ENCODE measurements at regions not wholly inside any gene's neighbourhood (a gene's known extent, or its start where the extent isn't known, plus 50 kb on each side); places are given as distances from the start of the nearest gene placed in this dataset.

DNA sequence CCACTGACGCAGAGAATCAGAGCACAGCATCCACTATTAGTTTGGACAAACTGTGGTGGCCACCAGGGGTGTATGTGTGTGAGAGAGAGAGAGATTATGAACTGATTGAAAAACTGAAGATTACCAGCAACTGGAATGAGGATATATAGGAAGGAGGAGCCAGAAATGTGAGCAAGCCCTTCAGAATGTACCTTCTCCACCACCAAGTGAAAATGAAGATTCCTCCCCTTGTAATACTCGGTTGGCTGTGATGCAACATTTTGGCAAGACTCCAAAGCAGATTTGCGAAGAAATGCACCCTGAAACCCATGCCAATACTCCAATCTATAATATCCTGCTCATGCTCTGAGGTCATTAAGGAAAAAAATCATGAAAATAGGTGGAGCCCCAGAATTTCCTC, 121.2 kb upstream of the SLC35G4 start (continued):
- TF ChIP-seq, protein P1, sequence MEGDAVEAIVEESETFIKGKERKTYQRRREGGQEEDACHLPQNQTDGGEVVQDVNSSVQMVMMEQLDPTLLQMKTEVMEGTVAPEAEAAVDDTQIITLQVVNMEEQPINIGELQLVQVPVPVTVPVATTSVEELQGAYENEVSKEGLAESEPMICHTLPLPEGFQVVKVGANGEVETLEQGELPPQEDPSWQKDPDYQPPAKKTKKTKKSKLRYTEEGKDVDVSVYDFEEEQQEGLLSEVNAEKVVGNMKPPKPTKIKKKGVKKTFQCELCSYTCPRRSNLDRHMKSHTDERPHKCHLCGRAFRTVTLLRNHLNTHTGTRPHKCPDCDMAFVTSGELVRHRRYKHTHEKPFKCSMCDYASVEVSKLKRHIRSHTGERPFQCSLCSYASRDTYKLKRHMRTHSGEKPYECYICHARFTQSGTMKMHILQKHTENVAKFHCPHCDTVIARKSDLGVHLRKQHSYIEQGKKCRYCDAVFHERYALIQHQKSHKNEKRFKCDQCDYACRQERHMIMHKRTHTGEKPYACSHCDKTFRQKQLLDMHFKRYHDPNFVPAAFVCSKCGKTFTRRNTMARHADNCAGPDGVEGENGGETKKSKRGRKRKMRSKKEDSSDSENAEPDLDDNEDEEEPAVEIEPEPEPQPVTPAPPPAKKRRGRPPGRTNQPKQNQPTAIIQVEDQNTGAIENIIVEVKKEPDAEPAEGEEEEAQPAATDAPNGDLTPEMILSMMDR (conservative IDR thresholded peaks at IDR 0.05; ENCODE audit: low read depth in 2 of 2), result no peak
- no peak for TF ChIP-seq ZNF331 (CRISPR knock-in tag; IDR thresholded peaks at IDR 0.05; ENCODE audit: low read depth)
- TF ChIP-seq REST (IDR thresholded peaks at IDR 0.05; ENCODE audit: unreplicated experiment), result no peak

- no peaks in the 10 kb centered on the region for H3F3A ChIP-seq (replicated peaks; ENCODE audit: low read depth)
- no peaks in the 10 kb centered on the region for H3K9me3 Mint-ChIP-seq
- H3K27me3 ChIP-seq (ENCODE audit: insufficient read depth), result no peaks in the 10 kb centered on the region
- H3K9me2 ChIP-seq (ENCODE audit: insufficient read depth), result peaks cover 6% of the 10 kb centered on the region
- no peaks in the 10 kb centered on the region for H3K36me3 ChIP-seq (ENCODE audit: insufficient read depth)
- ATAC-seq (no peak), DNase-seq (ENCODE audit: low spot score) (no peak)
- no peak overlapping the region for H3K27ac ChIP-seq (ENCODE audit: low read depth)
- no peak overlapping the region for H3K4me2 ChIP-seq
- no peaks in the 10 kb centered on the region for H3K4me1 ChIP-seq (ENCODE audit: insufficient read depth)
- H2AFZ ChIP-seq, result no peak overlapping the region
- no peaks in the 10 kb centered on the region for H3K79me2 ChIP-seq (replicated peaks; ENCODE audit: insufficient read depth)
- no peak overlapping the region for H3K27ac Mint-ChIP-seq
- H3K4me1 Mint-ChIP-seq, result no peaks in the 10 kb centered on the region
- no peaks in the 10 kb centered on the region for H4K20me1 ChIP-seq (replicated peaks; ENCODE audit: insufficient read depth)
- peaks cover 5% of the 10 kb centered on the region for H3K27me3 Mint-ChIP-seq (ENCODE audit: insufficient read depth, low read depth, poor library complexity)
- H3K4me3 ChIP-seq, result no peak overlapping the region
- no peak overlapping the region for H3K4me3 Mint-ChIP-seq
- H3K36me3 Mint-ChIP-seq (ENCODE audit: low read depth), result no peaks in the 10 kb centered on the region
- TF ChIP-seq POLR2AphosphoS5 (IDR thresholded peaks at IDR 0.05; ENCODE audit: low read depth), result no peak
- TF ChIP-seq ZNF331 (CRISPR knock-in tag; IDR thresholded peaks at IDR 0.05; ENCODE audit: low read depth), result no peak
- TF ChIP-seq CREB1 (CRISPR knock-in tag; IDR thresholded peaks at IDR 0.05; ENCODE audit: low read depth), result no peak
- TF ChIP-seq NANOG (IDR thresholded peaks at IDR 0.05; ENCODE audit: borderline replicate concordance), result no peak
- no peak for TF ChIP-seq EZH2 (IDR thresholded peaks at IDR 0.05; ENCODE audit: low read depth, unreplicated experiment)
- TF ChIP-seq ZNF114 (CRISPR knock-in tag; IDR thresholded peaks at IDR 0.05), result no peak
- TF ChIP-seq EZH2phosphoT487 (IDR thresholded peaks at IDR 0.05; ENCODE audit: unreplicated experiment), result no peak
- no peak for TF ChIP-seq JUNB (IDR thresholded peaks at IDR 0.05; ENCODE audit: unreplicated experiment)
- TF ChIP-seq ETS1 (IDR thresholded peaks at IDR 0.05), result no peak
- TF ChIP-seq, protein P1 (conservative IDR thresholded peaks at IDR 0.05; ENCODE audit: low read depth in 2 of 2), result no peak
Measured at GRCh38 chr18:11487390-11487789, 122.0 kb upstream of the SLC35G4 start.
